Astrocyte (in vitro differentiated cells and primary cell): ENCODE measurements at regions not wholly inside any gene's neighbourhood (a gene's known extent, or its start where the extent isn't known, plus 50 kb on each side); places are given as distances from the start of the nearest gene placed in this dataset.

ENCODE experiments used
- DNase-seq: peaks from one replicate; pipeline ENCODE4 v3.0.0-alpha.2; 2010; ENCODE audit warnings: low read depth
- FAIRE-seq: peaks from 2 replicates; lab custom pipeline; 2011; peaks lifted over from hg19 to GRCh38; lab: Jason Lieb, UNC
- H2AFZ ChIP-seq: 2 replicates; pipeline ENCODE4 v1.6.0; 2012; ENCODE audit warnings: low read depth, low read length, inconsistent platforms
- H3K27ac ChIP-seq: 2 replicates; pipeline ENCODE4 v1.5.1; 2011; ENCODE audit warnings: low read depth, low read length, inconsistent platforms
- H3K27me3 ChIP-seq: 2 replicates; pipeline ENCODE4 v1.6.0; 2011; ENCODE audit warnings: low read length, inconsistent platforms; ENCODE audit not compliant: insufficient read depth
- H3K36me3 ChIP-seq: 2 replicates; pipeline ENCODE4 v1.5.1; 2011; ENCODE audit warnings: low read length, inconsistent platforms; ENCODE audit not compliant: insufficient read depth
- H3K4me1 ChIP-seq: 2 replicates; pipeline ENCODE4 v1.5.1; 2011; ENCODE audit warnings: low read length, inconsistent platforms; ENCODE audit not compliant: insufficient read depth
- H3K4me2 ChIP-seq: 2 replicates; pipeline ENCODE4 v1.6.0; 2012; ENCODE audit warnings: low read length, inconsistent platforms
- H3K4me3 ChIP-seq: 2 replicates; pipeline ENCODE4 v1.5.1; 2011; ENCODE audit warnings: low read depth, mild to moderate bottlenecking, low read length, inconsistent platforms; ENCODE audit not compliant: insufficient read depth
- H3K79me2 ChIP-seq: 2 replicates; pipeline ENCODE4 v1.6.0; 2012; ENCODE audit warnings: mild to moderate bottlenecking, low read length, inconsistent platforms; ENCODE audit not compliant: insufficient read depth
- H3K9ac ChIP-seq: 2 replicates; pipeline ENCODE4 v1.6.0; 2012; ENCODE audit warnings: mild to moderate bottlenecking, low read length, inconsistent platforms
- H3K9me3 ChIP-seq: 2 replicates; pipeline ENCODE4 v1.5.1; 2012; ENCODE audit warnings: low read depth, mild to moderate bottlenecking, low read length, inconsistent platforms; ENCODE audit not compliant: insufficient read depth
- H4K20me1 ChIP-seq: 2 replicates; pipeline ENCODE4 v1.6.0; 2012; ENCODE audit warnings: low read length, inconsistent platforms; ENCODE audit not compliant: insufficient read depth
- H3K27ac Mint-ChIP-seq: one replicate; pipeline ENCODE4 v1.8.0; 2021; ENCODE audit warnings: mild to moderate bottlenecking, mixed read lengths; ENCODE audit not compliant: unreplicated experiment
- H3K27me3 Mint-ChIP-seq: one replicate; pipeline ENCODE4 v1.8.0; 2021; ENCODE audit warnings: low read depth, mixed read lengths; ENCODE audit not compliant: unreplicated experiment
- H3K36me3 Mint-ChIP-seq: one replicate; pipeline ENCODE4 v1.8.0; 2021; ENCODE audit warnings: low read depth, mixed read lengths; ENCODE audit not compliant: unreplicated experiment
- H3K4me1 Mint-ChIP-seq: one replicate; pipeline ENCODE4 v1.8.0; 2021; ENCODE audit warnings: low read depth, mixed read lengths; ENCODE audit not compliant: unreplicated experiment
- H3K4me3 Mint-ChIP-seq: one replicate; pipeline ENCODE4 v1.8.0; 2021; ENCODE audit warnings: mild to moderate bottlenecking, moderate library complexity, mixed read lengths; ENCODE audit not compliant: unreplicated experiment
- H3K9me3 Mint-ChIP-seq: one replicate; pipeline ENCODE4 v1.8.0; 2021; ENCODE audit warnings: mild to moderate bottlenecking, mixed read lengths; ENCODE audit not compliant: unreplicated experiment
- EZH2 ChIP-seq: IDR thresholded peaks from 2 replicates; pipeline ENCODE4 v1.6.1; 2012; ENCODE audit warnings: mild to moderate bottlenecking, low read length, inconsistent platforms; ENCODE audit not compliant: insufficient read depth
- TF ChIP-seq, protein P1 (sequence below): IDR thresholded peaks from 2 replicates; pipeline ENCODE4 v1.5.1; 2011; ENCODE audit warnings: low read depth, mild to moderate bottlenecking, inconsistent platforms, low read length, moderate library complexity; ENCODE audit not compliant: insufficient read depth

DNA sequence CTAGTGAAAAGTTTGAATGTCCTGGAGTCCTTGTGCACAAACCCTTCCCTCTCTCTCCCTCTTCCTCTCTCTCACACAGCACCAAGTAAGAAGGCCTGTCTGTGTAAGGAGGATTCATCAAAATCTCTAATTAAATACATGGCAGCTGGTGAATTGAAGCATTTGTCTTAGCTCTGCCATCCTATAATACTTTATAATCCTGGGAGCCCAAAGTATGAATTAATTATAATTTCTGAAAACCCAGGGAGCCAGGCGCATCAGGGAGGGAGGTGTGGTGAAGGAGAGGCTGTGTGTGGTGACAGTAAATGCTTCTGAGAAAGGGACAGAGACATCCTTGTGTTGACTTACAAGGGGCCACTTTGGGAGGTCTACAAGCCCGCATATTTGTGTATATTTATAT is 691.4 kb upstream of the EEF2KMT start:
- Histone ChIP-seq H3K36me3 (no peaks in the 10 kb centered on the region), H3K27me3 (no peaks in the 10 kb centered on the region), H3K79me2 (no peaks in the 10 kb centered on the region), H3K27ac (no peak overlapping the region), H3K9me3 (no peaks in the 10 kb centered on the region), H3K4me1 (no peaks in the 10 kb centered on the region), H3K4me2 (no peak overlapping the region), H4K20me1 (no peaks in the 10 kb centered on the region), H3K9ac (no peak overlapping the region), H3K4me3 (no peak overlapping the region), H2AFZ (no peak overlapping the region)
- Mint-ChIP-seq H3K9me3 (no peaks in the 10 kb centered on the region), H3K27ac (no peak overlapping the region), H3K4me3 (no peak overlapping the region), H3K36me3 (no peaks in the 10 kb centered on the region), H3K27me3 (no peaks in the 10 kb centered on the region), H3K4me1 (no peaks in the 10 kb centered on the region)
- FAIRE-seq: no peak
- TF ChIP-seq, protein P1, sequence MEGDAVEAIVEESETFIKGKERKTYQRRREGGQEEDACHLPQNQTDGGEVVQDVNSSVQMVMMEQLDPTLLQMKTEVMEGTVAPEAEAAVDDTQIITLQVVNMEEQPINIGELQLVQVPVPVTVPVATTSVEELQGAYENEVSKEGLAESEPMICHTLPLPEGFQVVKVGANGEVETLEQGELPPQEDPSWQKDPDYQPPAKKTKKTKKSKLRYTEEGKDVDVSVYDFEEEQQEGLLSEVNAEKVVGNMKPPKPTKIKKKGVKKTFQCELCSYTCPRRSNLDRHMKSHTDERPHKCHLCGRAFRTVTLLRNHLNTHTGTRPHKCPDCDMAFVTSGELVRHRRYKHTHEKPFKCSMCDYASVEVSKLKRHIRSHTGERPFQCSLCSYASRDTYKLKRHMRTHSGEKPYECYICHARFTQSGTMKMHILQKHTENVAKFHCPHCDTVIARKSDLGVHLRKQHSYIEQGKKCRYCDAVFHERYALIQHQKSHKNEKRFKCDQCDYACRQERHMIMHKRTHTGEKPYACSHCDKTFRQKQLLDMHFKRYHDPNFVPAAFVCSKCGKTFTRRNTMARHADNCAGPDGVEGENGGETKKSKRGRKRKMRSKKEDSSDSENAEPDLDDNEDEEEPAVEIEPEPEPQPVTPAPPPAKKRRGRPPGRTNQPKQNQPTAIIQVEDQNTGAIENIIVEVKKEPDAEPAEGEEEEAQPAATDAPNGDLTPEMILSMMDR: no peak
- TF ChIP-seq EZH2: no peak
- no peak for DNase-seq

- DNase-seq (no peak), FAIRE-seq (no peak)
- H3K4me1 Mint-ChIP-seq: no peaks in the 10 kb centered on the region
- Histone ChIP-seq H4K20me1 (no peaks in the 10 kb centered on the region), H3K4me3 (no peak overlapping the region), H3K4me1 (no peaks in the 10 kb centered on the region), H3K4me2 (no peak overlapping the region), H3K27ac (no peak overlapping the region), H3K9ac (no peak overlapping the region), H3K36me3 (no peaks in the 10 kb centered on the region), H3K79me2 (no peaks in the 10 kb centered on the region), H2AFZ (no peak overlapping the region), H3K27me3 (no peaks in the 10 kb centered on the region), H3K9me3 (no peaks in the 10 kb centered on the region)
- H3K27ac Mint-ChIP-seq: no peak overlapping the region
- no peak for TF ChIP-seq EZH2
- TF ChIP-seq, protein P1: no peak
- H3K4me3 Mint-ChIP-seq: no peak overlapping the region
- H3K9me3 Mint-ChIP-seq: peaks cover 4% of the 10 kb centered on the region
- no peaks in the 10 kb centered on the region for H3K36me3 Mint-ChIP-seq
- H3K27me3 Mint-ChIP-seq: no peaks in the 10 kb centered on the region
Observed at GRCh38 chr16:5781436-5781835, 683.8 kb upstream of the EEF2KMT start.

- Histone ChIP-seq H3K4me2 (no peak overlapping the region), H3K27me3 (no peaks in the 10 kb centered on the region), H3K27ac (no peak overlapping the region), H3K4me3 (no peak overlapping the region), H3K9me3 (no peaks in the 10 kb centered on the region), H3K79me2 (no peaks in the 10 kb centered on the region), H3K36me3 (no peaks in the 10 kb centered on the region), H3K4me1 (no peaks in the 10 kb centered on the region), H4K20me1 (no peaks in the 10 kb centered on the region), H3K9ac (no peak overlapping the region), H2AFZ (no peak overlapping the region)
- peak; percentile 60 for DNase-seq
- no peaks in the 10 kb centered on the region for H3K4me1 Mint-ChIP-seq
- peaks cover 9% of the 10 kb centered on the region for H3K27me3 Mint-ChIP-seq
- FAIRE-seq: no peak
- peaks cover 4% of the 10 kb centered on the region for H3K9me3 Mint-ChIP-seq
- no peaks in the 10 kb centered on the region for H3K36me3 Mint-ChIP-seq
- no peak overlapping the region for H3K27ac Mint-ChIP-seq
- TF ChIP-seq, protein P1: no peak
- no peak for TF ChIP-seq EZH2
- H3K4me3 Mint-ChIP-seq: no peak overlapping the region
Observed at GRCh38 chr16:5776876-5777275, 679.3 kb upstream of the EEF2KMT start.
